Gastrocnemius medialis (tissue), 4 donors: ENCODE measurements at regions not wholly inside any gene's neighbourhood (a gene's known extent, or its start where the extent isn't known, plus 50 kb on each side); places are given as distances from the start of the nearest gene placed in this dataset.

ENCODE experiments used
- ATAC-seq, 2 donors: fragments of 150-250 bp; one replicate each; pipeline ENCODE4 v1.9.1; 2016
- DNase-seq, 2 donors: peaks; one replicate each; pipeline ENCODE4 v3.0.0-alpha.2; 2019
- H3K27ac ChIP-seq, 4 donors: fragments of 200-600 bp; sonication (generic); 1 replicate in 1 of 4; 2 replicates in 3 of 4; pipeline ENCODE4 v1.5.1; 2016 to 2018; ENCODE audit warnings: mild to moderate bottlenecking in 2 of 4, moderate library complexity in 1 of 4
- H3K27me3 ChIP-seq, 3 donors: fragments of 200-600 bp; sonication (generic) in 2 of 3; 1 replicate in 1 of 3; 2 replicates in 2 of 3; pipeline versions ENCODE4 v1.5.1 to v1.6.0; 2016 to 2019; ENCODE audit warnings: mild to moderate bottlenecking in 1 of 3, moderate library complexity in 1 of 3
- H3K36me3 ChIP-seq, 2 donors: fragments of 200-600 bp; sonication (generic) in 1 of 2; one replicate each; pipeline ENCODE4 v1.5.1; 2017 to 2018
- H3K4me1 ChIP-seq, 2 donors: fragments of 200-600 bp; sonication (generic) in 1 of 2; one replicate each; pipeline ENCODE4 v1.5.1; 2016 to 2017; ENCODE audit warnings: mild to moderate bottlenecking in 2 of 2
- H3K4me3 ChIP-seq, 4 donors: fragments of 200-600 bp; sonication (generic) in 3 of 4; 1 replicate in 1 of 4; 2 replicates in 3 of 4; pipeline ENCODE4 v1.5.1; 2016 to 2019; ENCODE audit warnings: mild to moderate bottlenecking in 2 of 4
- H3K9me3 ChIP-seq, 3 donors: fragments of 200-600 bp; sonication (generic) in 2 of 3; 1 replicate in 1 of 3; 2 replicates in 2 of 3; pipeline ENCODE4 v1.5.1; 2016 to 2019
- CTCF ChIP-seq, 5 experiments: fragments of 450-650 bp in 3 of 5; fragments of 200-600 bp in 2 of 5; sonication (generic) in 2 of 5; IDR thresholded peaks in 4 of 5; conservative IDR thresholded peaks in 1 of 5; 1 replicate in 4 of 5; 2 replicates in 1 of 5; pipeline ENCODE4 v1.5.1; 2016 to 2019; ENCODE audit warnings: antibody characterized with exemption in 5 of 5, mild to moderate bottlenecking in 3 of 5, moderate library complexity in 3 of 5
- POLR2A ChIP-seq, 2 donors: fragments of 450-650 bp; IDR thresholded peaks; one replicate each; pipeline ENCODE4 v1.6.1; 2017; ENCODE audit warnings: antibody characterized with exemption in 2 of 2, mild to moderate bottlenecking in 2 of 2, moderate library complexity in 2 of 2
- in situ Hi-C, 4 donors: fragments of 200-750 bp; cut with MboI; loops; one replicate each; pipeline versions ENCODE4 v1.15.0 to v1.8.0; 2017; ENCODE audit warnings: low sequenced_read_pairs in 4 of 4
- intact Hi-C: fragments of 100-400 bp; cut with DNase I; formaldehyde crosslinking; loops from one replicate; pipeline ENCODE4 v1.15.1; 2023; ENCODE audit warnings: low total_unique reads

DNA sequence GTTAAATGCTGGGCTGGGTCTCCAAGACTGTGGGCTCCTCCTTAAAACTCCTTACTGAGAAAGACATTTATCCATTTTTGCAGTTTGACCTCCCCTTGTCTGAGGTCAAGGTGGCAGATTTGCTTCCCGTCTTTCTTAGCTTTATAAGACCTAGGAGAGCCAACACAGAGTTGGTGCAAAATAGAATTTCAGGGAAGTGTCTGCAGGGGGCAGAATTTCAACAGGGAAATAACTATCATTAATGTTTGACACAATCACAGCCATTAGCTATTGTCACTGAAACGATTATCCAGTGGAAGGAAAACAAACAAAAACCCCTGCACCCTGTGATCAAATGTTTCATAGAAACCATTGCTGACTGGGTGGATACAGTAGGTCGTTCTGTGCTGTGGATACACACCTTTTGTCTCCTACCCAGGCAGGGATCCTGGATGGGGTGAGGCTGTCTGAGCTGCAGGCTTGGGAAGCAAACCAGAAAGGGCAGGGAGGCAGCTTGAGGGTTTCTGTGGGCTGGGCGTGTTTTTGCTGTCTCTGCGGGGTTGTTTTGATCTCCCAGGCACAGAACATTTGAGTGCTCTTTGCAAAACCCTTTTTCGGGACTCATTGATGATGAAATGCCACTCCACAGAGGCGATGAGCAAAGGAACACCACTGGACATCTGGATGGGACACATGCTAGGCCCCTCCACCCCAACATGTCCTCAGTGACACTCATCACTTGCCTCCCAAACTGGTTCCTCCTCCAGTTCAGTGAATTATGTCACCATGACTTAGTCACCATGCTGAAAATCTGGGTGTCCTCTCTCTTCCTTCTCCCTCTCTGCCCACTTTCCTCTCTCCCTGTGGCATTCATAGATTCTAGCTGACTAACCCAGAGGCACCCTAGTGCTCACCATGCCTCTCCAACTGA is 94.2 kb upstream of the SERBP1 start:
- Histone ChIP-seq H3K27me3 (no peaks in the 10 kb centered on the region), H3K4me1 (no peaks in the 10 kb centered on the region), H3K27ac (no peak overlapping the region), H3K9me3 (no peaks in the 10 kb centered on the region), H3K36me3 (no peaks in the 10 kb centered on the region), H3K4me3 (no peak overlapping the region)
- in situ Hi-C loops = loop anchor here (25.0 kb wide), 3 partner anchors 588 to 813 kb away; partner anchors contain the start of gene DYNLT5 (in 2 of the 4)
- intact Hi-C loops = no loop called here
- DNase-seq = no peak
- ATAC-seq = no peak
- TF ChIP-seq POLR2A (IDR thresholded peaks at IDR 0.05) (no peak), CTCF (IDR thresholded peaks at IDR 0.05 in 4 of 5, conservative IDR thresholded peaks at IDR 0.05 in 1 of 5) (no peak)

DNA sequence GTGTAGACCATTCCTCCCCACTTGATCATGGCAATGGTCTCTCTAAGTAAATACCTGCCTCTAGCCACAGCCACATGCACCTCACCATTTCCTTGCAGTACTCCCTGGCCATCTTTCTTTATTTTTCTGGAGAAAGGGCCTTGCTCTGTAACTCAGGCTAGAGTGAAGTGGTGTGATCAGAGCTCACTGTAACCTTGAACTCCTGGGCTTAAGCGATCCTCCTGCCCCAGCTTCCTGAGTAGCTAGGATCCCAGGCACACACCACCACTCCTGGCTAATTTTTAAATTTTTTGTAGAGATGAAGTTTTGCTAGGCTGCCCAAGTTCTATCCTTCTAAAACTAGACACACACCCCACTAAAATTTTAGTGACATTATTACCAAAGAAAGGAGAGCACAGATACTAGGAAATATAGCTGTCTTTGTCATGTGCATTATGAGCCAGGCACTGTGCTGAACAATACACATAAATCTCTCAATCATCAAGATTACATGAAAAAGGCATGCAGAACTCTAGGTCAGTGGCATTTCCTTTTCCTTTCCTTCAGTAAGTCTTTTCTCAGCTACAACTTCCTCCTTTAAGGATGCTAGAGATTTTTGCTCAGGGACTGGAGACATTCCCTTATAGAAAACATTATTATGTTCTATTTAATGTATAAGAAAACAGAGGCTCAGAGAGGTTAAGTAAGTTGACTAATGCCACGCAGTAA is 95.0 kb upstream of the SERBP1 start:
- Histone ChIP-seq H3K36me3 (no peaks in the 10 kb centered on the region), H3K27ac (no peak overlapping the region), H3K4me3 (no peak overlapping the region), H3K4me1 (no peaks in the 10 kb centered on the region), H3K27me3 (no peaks in the 10 kb centered on the region), H3K9me3 (no peaks in the 10 kb centered on the region)
- TF ChIP-seq POLR2A (IDR thresholded peaks at IDR 0.05) = no peak
- TF ChIP-seq CTCF (IDR thresholded peaks at IDR 0.05 in 4 of 5, conservative IDR thresholded peaks at IDR 0.05 in 1 of 5) = no peak
- in situ Hi-C loops = loop anchor here in 2 of 4 donors (25.0 kb wide), 2 partner anchors 587 to 812 kb away; no protein-coding TSS in a partner anchor
- no peak for DNase-seq
- intact Hi-C loops = no loop called here
- ATAC-seq = no peak

- Histone ChIP-seq H3K27me3 (no peaks in the 10 kb centered on the region), H3K9me3 (no peaks in the 10 kb centered on the region), H3K36me3 (no peaks in the 10 kb centered on the region), H3K4me1 (no peaks in the 10 kb centered on the region), H3K4me3 (no peak overlapping the region), H3K27ac (no peak overlapping the region)
- ATAC-seq = no peak
- TF ChIP-seq CTCF (IDR thresholded peaks at IDR 0.05 in 4 of 5, conservative IDR thresholded peaks at IDR 0.05 in 1 of 5) = no peak
- TF ChIP-seq POLR2A (IDR thresholded peaks at IDR 0.05) = no peak
- no peak for DNase-seq
- intact Hi-C loops (no loop called here), in situ Hi-C loops (loop anchor here in 2 of 4 donors (25.0 kb wide), 2 partner anchors 584 to 809 kb away; no protein-coding TSS in a partner anchor)
Measured at GRCh38 chr1:67528141-67528540, 97.9 kb upstream of the SERBP1 start.

- Histone ChIP-seq H3K27me3 (no peaks in the 10 kb centered on the region), H3K4me3 (no peak overlapping the region), H3K9me3 (no peaks in the 10 kb centered on the region), H3K36me3 (no peaks in the 10 kb centered on the region), H3K27ac (no peak overlapping the region), H3K4me1 (no peaks in the 10 kb centered on the region)
- ATAC-seq (no peak), DNase-seq (no peak)
- TF ChIP-seq POLR2A (IDR thresholded peaks at IDR 0.05) (no peak), CTCF (IDR thresholded peaks at IDR 0.05 in 4 of 5, conservative IDR thresholded peaks at IDR 0.05 in 1 of 5) (no peak)
- intact Hi-C loops = loop anchor here (10.0 kb wide), 2 partner anchors 305 to 585 kb away; partner anchors contain the start of gene GNG12
- in situ Hi-C loops = loop anchor here in 3 of 4 donors (5.0 to 25.0 kb wide), 4 partner anchors 227 to 807 kb away; no protein-coding TSS in a partner anchor
Measured at GRCh38 chr1:67530071-67530470, 99.9 kb upstream of the SERBP1 start.
